Retinal pigment epithelial cell (primary cell): ENCODE measurements at regions not wholly inside any gene's neighbourhood (a gene's known extent, or its start where the extent isn't known, plus 50 kb on each side); places are given as distances from the start of the nearest gene placed in this dataset.
"Not testable (repeated sequence)": the region's sequence is repeated elsewhere in the genome, so short reads cannot be mapped to it uniquely, and the experiment has no call there.

ENCODE experiments used
- DNase-seq: peaks from one replicate; pipeline ENCODE4 v3.0.0-alpha.2; 2010; ENCODE audit warnings: low read depth
- H3K4me3 ChIP-seq: 2 replicates; pipeline ENCODE4 v1.5.1; 2011; ENCODE audit warnings: mild to moderate bottlenecking, low read length, control low read depth, moderate library complexity
- TF ChIP-seq, protein P1 (sequence below): conservative IDR thresholded peaks from 2 replicates; pipeline ENCODE4 v1.5.1; 2011; ENCODE audit warnings: low read depth, low read length, control low read depth, inconsistent platforms

DNA sequence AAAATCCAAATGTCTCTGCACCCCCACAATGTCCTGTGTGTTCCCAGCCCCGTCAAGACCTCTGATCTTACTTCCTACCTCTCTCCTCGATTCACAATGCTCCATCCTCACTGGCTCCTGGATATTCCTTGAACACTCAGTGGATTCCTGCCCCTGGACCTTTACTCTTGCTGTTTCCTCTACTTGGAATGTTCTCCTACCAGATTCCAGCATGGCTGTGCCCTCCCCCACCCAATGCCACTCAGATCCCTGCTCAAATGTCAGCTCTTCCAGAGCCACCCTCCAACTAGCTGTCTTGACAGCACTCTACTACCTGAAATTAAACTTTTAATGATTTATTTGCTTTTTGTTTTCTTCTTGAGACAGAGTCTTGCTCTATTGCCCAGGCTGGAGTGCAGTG lies 107.4 kb downstream of the KLF5 start:
- TF ChIP-seq, protein P1, sequence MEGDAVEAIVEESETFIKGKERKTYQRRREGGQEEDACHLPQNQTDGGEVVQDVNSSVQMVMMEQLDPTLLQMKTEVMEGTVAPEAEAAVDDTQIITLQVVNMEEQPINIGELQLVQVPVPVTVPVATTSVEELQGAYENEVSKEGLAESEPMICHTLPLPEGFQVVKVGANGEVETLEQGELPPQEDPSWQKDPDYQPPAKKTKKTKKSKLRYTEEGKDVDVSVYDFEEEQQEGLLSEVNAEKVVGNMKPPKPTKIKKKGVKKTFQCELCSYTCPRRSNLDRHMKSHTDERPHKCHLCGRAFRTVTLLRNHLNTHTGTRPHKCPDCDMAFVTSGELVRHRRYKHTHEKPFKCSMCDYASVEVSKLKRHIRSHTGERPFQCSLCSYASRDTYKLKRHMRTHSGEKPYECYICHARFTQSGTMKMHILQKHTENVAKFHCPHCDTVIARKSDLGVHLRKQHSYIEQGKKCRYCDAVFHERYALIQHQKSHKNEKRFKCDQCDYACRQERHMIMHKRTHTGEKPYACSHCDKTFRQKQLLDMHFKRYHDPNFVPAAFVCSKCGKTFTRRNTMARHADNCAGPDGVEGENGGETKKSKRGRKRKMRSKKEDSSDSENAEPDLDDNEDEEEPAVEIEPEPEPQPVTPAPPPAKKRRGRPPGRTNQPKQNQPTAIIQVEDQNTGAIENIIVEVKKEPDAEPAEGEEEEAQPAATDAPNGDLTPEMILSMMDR = no peak
- DNase-seq = no peak
- H3K4me3 ChIP-seq = no peak overlapping the region

DNA sequence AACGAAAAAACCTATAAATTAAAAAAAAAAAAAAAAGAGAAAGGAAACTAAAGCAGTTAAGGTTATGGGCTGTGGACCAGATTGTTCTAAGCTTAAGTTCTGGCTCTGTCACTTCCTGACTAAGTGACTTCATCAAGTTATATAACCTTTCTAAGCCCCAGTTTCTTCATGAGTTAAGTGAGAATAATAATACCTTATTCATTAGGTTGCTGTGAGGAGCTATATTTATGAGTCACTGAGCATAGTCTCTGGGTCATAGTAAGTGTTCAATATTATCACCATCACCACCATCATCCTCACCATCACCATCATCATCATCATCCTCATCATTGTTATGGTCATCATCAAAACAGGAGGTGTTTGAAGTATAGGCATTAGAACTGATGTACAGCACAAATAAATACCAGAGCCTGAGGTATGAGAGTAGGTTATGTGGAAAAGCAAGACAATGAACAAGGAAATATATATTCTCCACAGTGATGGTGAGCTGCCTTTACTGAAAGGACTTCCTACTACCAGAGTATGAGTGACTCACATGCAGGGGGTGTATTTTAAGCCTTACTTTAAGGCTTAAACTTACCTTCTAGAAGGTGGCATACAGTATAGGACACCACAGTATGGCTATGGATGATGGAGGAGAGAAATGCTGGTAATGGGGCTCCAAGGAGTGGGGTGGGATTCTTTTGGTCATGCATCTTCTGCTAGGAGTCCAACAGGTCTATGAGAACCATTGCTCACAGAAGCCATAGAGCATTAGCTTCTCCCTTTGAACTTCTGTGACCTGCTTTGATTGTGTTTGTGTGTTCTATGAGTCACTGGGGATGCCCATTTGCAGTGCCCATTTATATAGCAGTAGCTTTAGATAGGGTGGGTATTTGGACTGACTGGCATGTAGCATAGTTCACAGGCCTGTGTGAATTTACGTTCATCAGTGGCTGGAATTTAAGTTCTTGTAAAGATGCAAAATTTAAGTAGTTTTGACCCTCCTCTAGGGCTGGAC lies 104.4 kb downstream of the KLF5 start:
- no peak for DNase-seq
- TF ChIP-seq, protein P1 = no peak
- no peak overlapping the region for H3K4me3 ChIP-seq

DNA sequence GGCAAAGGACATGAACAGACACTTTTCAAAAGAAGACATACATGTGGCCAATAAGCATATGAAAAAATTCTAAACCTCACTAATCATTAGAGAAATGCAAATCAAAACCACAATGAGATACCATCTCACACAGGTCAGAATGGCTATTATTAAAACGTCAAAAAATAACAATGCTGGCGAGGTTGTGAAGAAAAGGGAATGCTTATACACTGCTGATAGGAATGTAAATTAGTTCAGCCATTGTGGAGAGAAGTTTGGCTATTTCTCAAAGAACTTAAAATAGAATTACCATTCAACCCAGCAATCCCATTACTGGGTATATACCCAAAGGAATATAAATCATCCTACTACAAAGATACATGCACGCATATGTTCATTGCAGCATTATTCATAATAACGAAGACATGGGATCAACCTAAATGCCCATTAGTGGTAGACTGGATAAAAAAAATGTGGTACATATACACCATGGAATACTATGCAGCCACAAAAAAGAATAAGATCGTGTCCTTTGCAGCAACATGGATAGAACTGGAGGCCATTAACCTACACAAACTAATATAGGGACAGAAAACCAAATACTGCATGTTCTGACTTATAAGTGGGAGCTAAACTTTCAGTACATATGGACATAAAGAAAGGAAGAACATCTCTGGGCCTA lies 101.7 kb downstream of the KLF5 start:
- not testable (repeated sequence) for H3K4me3 ChIP-seq, DNase-seq

DNA sequence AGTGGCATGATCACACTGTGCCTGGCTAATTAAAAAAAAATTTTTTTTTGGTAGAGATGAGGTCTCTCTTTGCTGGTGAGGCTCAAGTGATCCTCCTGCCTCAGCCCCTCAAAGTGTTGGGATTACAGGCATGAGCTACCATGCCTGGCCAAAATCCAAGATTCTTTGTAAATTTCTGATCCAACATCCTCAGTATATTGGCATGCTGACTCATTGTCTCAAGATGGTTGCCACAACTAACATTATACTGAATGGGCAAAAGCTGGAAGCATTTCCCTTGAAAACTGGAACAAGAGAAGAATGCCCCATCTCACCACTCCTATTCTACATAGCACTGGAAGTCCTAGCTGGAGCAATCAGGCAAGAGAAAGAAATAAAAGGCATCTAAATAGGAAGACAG lies 100.0 kb downstream of the KLF5 start:
- TF ChIP-seq, protein P1 = no peak
- DNase-seq = peak; percentile 83

DNA sequence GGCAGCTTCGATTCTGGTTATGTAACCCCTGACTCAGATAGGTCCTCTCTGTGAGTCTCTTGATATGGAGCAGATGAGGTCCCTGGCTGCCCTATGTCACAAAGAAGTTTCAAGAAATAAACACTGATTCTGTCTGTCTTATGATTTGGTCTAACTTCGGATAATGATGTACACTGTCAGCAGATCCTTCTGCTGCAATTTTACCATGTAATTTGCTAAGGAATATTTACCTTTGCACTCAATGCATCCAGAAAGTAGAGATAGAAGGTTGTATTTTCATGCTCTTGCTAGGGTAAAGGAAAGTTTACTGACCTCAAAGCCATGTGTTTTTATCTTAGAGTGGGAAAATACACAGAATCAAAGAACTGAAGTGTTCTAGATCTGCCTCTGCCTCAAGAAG lies 98.2 kb downstream of the KLF5 start:
- no peak overlapping the region for H3K4me3 ChIP-seq
- no peak for DNase-seq
- TF ChIP-seq, protein P1 = no peak

More for the DNA sequence above, 100.0 kb downstream of the KLF5 start:
- no peak overlapping the region for H3K4me3 ChIP-seq

DNA sequence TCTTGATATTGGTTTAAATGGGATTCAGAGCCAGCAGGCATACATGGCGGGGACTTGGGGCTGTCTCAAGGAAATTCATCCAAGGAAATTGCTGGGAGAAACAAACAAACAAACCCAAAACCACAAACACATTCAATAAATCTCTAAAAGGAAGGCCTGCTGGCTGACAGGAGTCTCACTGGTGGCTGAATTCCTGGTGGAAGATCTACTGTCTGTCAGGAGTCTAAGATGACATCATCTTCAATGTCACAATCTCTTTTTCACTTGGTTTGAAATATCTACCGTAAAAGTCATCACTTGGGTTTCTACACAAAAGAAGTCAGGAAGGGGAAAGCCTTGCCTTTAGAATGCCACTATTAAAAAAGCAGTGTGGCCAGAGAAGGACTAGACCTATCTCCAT lies 87.9 kb downstream of the KLF5 start:
- H3K4me3 ChIP-seq = no peak overlapping the region
- TF ChIP-seq, protein P1 = no peak
- no peak for DNase-seq

DNA sequence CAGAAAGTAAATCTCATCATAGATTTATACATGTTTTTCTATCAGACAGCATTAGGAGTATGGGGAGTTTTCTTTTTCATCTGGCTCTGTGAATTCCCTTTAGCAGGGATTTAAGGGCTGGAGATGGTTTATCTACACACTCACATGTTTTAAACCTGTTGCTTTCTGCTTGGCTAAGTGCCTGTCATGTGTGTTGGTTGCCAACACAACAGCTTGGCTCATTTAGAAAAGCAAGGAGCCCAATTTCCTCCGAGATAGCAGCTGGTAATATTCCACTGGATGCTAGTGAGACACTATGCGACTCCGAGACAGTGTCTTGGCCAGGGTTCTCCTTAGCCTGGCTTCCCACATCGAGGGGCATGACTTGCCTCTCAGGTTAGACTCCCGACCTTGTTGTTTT lies 83.3 kb downstream of the KLF5 start:
- no peak overlapping the region for H3K4me3 ChIP-seq
- DNase-seq = peak; percentile 43
- TF ChIP-seq, protein P1 = no peak
